Activated CD8-positive, alpha-beta memory T cell treated with anti-CD3 and anti-CD28 coated beads for 1 hour (primary cell): ENCODE measurements at regions not wholly inside any gene's neighbourhood (a gene's known extent, or its start where the extent isn't known, plus 50 kb on each side); places are given as distances from the start of the nearest gene placed in this dataset.
A peak's percentile ranks its signal among the peaks of the same experiment; 100 is the strongest.
"Not testable (repeated sequence)": the region's sequence is repeated elsewhere in the genome, so short reads cannot be mapped to it uniquely, and the experiment has no call there.

ENCODE experiments used
- DNase-seq, 2 donors: peaks; one replicate each; pipeline ENCODE4 v3.0.0-alpha.2; 2020; ENCODE audit warnings: low read depth in 1 of 2; ENCODE audit errors: extremely low read depth in 1 of 2

DNA sequence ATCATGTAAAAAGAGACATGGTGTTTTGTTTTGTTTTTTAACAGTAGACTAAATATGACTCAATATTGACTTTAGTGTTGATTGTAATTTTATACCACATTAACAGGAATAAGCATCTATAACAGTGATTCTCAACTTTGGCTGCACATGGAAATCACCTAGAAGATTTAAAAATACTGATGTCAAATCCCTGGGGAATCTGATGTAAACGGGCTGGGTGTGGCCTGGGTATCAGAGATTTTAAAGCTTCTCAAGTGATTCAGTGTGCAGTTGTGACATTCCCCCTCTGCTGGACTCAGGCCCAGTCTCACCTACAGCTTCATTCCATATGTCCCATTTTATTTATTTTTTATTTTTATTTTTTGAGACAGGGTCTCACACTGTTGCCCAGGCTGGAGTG, 82.8 kb upstream of the ATP8B1 start:
- no peak for DNase-seq

DNA sequence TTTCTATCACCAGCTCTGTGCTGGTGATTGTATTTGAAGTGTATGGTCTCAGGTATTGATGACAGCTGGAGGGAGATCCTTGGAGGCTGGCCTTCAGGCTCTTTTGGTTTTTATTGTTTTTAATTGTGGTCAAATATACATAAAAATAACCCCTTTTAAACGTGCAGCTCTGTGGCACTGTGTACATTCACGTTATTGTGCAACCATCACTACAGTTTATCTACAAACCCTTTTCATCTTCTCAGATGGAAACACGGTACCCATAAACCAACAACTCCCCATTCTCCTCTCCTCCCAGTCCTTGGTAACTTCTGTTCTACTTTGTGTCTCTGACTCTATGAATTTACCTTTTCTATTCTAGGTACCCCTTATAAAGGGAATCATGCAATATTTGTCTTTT, 79.3 kb upstream of the ATP8B1 start:
- no peak for DNase-seq

DNA sequence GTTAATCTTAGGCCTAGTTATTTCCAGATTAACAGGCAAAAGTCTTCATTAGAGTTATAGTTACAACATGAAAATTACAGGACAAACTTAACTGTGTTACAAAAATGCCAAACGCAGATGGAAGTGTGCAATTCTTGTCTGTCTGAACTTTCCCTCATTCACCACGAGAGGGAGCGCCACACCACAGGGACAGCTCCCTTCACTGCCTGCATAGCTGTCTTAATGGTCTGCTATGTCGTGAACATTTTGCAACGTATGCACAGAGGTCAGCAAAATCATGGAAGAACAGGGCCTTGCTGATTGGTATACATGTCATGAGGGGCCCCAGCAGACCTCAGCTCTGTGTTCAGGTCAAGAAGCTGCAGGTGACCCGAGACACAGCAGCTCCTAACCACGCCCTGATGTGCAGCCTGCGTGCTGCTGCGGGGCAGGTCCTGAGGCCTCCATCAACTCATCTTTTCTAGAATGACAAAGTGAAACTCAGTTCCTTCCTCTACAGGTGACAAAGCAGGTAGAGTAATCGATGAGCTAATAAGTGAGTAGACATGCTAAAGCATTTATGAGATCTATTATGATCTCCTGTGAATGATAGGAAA, 78.8 kb upstream of the ATP8B1 start:
- DNase-seq, result peak in 1 of 2 donors; percentile 29

DNA sequence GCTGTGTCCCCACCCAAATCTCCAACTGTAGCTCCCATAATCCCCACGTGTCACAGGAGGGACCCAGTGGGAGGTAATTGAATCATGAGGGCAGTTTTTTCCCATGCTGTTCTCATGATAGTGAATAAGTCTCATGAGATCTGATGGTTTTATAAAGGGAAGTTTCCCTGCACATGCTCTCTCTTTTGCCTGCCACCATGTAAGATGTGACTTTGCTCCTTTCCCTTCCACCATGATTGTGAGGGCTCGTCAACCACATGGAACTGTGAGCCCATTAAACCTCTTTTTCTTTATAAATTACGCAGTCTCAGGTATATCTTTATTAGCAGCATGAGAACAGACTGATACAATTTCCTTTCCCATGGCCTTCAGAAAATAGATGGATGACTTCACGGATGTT, 76.8 kb upstream of the ATP8B1 start:
- DNase-seq, result not testable (repeated sequence)

DNA sequence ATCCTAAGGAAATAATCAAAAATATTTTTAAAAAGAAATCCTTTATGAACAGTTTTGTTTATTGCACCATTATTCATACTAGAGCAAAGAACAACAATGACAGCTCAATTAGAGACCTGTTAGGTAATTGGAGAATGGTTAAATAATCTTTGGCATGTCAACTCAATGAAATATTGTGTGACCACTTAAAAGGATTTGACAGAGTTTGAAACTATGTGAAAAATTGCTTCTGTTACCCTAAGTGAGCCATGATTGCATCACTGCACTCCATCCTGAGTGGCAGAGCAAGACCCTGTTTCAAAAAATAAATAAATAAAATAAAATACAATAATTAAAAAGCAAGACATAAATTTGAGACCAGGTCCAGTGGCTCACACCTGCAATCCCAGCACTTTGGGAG, 66.1 kb upstream of the ATP8B1 start:
- no peak for DNase-seq

DNA sequence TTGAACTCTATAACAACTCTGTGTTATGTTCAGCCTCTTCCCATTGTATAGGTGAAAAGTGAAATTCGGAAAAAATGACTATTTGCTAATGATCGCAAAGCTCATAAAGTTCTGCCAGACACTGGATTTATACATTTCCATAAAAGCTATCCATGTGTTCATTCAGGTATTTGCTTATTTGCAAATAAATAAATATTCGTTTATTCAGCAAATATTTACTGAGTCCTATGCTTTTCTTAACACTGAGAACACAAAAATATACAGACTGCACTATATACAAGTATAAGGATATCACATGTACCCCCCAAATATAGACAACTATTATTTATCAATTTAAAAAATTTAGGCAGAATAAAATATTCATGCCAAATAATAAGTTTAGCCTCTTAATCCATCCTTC, 63.2 kb upstream of the ATP8B1 start:
- DNase-seq, result no peak

DNA sequence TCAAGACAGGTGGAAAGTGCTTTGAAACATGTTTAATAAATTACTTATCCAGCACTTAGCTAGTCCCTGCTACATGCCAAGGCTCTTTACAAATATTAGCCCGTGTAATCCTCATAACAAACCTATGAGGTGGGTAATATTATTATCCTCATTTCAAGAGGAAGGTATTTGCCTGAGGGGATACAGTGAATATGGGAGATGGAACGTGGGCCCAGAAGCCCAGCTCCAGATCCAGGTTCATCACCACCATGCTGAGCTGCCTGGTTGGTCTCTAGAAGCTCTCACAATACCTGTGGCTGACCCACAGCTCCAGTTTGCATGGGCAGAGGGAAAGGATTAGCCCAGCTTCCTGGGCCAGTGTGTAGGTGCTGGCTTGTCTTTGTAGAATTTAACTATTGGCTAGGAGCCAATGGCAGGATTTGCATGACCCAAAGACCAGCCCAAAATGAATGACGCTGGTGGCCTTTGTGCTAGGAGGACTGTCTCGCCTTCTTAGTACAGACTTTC, 61.6 kb upstream of the ATP8B1 start:
- no peak for DNase-seq

DNA sequence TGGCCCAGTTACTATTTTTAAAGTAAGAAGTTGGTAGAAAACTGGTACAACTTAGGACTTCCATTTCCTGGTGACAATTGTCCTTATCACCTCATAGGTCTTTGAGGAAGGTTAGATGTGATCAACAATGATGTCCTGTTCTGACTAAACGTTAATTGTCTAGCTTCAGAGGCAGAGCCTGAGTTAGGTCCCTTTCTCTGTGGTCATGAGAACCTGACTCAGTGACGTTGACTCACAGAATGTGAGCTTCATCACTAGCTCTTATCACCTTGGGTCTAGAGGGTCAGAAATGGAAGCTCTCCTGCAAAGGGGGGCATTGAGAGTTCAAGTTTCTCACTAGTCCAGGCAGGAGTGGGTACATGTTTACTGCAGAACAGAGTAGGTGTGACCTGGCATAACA, 60.6 kb upstream of the ATP8B1 start:
- no peak for DNase-seq

DNA sequence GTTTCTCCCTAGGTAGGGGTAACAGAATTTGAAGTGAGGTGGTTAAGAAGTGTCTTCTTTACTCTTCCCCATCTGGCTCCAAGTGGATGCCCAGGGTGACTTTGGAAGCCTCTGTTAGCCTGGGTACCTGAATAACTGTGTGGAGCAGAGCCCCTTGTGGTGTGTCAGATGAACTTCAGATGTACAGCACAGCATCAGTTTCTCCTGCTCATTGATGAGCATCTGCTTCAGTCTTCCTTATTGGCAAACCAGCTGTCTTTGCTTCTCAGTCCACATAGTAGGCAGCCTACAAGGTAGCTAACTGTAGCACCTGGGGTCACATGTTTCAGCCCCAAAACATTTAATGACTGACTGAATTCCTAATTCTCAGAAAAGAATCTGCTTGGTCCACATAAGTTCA, 56.2 kb upstream of the ATP8B1 start:
- DNase-seq, result no peak

DNA sequence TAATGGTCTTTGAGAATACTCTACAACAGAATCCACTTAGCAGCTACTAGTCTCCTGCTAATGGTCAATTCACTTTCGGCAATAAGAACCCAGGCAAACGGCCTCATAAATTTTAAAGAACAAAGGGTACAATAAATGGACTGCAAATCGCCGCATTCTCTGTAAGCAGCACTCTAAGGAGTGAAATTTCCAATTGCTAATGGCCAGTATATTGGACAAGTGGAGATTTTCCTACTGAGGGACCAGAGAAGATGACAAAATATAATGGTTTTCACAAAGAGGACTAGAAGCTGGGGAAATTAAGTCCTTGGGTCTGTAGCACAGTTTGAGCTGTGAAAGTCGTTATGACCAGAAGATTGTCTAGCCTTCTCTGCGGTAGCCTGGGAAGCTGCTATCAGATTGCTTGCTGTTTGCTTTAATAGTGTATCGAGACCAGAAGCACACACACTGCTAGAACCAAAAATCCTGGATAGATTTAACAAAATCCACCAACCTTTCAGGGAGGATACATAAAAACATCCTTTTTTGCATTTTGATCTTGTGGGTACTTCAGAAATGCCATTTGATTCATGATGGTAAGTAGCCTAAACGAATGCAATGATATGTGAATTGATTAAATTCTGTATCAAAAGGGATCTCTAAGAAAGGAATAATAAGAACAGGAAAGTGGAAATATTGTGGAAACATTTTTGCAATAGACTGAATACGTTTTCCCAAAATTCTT, 53.6 kb upstream of the ATP8B1 start:
- no peak for DNase-seq

DNA sequence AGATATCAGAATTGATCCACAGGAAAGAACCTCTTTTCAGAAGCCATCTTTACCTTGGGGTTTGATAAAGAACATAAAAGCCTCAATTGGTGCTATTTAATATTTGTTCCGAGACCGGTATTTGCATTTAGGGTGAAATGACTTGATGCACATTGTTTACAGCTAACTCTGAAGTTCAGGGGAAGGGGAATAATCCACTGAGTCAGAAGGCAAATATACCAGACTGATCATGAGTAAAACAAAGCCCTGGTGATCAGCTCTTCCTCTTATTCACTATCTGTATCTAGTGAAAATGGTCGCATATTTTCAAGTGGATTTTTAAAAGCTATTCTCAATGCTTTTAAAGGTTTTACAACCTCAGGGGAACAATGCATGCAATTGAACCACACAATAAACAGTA, 53.0 kb upstream of the ATP8B1 start:
- no peak for DNase-seq

DNA sequence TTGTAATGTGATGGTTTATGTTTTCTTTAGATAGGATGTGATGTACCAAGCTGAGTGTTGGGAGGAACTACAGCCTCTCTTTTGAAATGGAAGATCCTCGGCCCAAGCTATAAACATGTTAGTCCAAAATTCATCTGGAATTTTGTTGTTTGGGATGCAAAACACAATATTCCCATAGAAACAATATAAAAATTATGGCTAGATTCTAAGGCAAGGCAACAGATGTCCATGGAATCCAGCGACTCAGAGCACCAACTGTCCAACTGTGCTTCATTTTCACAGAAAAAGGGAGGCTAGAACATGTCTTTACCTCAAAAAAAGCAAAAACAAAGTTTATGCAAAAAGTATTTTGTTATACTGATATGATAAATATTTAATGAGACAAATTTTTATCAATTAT, 52.4 kb upstream of the ATP8B1 start:
- no peak for DNase-seq

DNA sequence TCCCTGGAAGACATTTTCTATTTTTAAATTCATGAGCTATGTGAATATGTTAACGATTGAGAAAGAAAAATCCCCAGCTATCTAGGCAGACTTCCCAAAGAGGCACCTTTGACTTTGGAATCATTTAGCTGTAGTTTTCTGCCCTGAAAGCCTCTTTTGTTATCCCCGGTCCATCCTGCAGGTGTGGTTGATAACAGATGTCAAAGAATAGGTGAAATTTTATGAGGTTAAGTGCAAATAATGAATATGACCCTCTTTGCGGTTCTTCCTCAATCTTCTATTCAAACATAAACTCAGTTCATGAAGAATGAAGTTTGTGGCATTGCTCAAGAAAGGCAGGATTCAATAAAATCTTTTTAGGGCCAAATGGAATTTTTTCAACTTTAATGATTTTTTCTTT, 51.6 kb upstream of the ATP8B1 start:
- no peak for DNase-seq

DNA sequence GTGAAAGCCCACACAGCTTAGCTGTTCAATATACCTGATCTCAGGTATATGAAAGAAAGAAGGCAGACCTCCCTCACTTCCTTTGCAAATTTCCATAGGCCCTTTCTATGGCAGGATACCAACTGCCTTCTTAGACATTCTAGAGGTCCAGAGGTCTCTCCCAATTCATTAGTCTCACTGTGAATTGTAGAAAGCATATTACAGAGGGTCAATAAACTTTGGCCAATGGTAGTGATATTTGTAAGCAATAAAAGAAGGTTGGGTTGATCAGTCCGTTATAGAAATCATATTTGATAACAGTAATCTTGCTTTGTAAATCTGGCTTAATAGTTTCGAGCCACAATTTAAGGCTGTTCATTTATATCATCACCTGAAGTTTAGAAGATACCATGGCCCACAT, 50.7 kb upstream of the ATP8B1 start:
- DNase-seq, result no peak

DNA sequence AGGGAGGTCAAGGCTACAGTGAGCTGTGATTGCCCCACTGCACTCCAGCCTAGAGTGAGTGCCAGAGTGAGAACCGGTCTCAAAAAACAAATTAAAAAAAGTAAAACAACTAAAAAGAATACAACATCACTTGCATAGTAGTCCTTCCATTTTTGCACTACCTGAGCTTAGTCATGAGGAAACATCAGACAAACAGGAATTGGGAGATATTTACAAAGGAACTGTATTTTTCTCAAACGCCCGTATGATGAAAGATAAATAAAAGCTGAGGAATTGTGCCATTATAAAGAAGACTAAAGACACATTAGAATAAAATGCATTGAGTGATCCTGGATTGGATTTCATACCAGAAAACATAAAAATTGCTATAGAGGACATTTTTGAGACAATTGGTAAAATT, 50.0 kb upstream of the ATP8B1 start:
- no peak for DNase-seq
